Loucy (cell line): ENCODE measurements at regions not wholly inside any gene's neighbourhood (a gene's known extent, or its start where the extent isn't known, plus 50 kb on each side); places are given as distances from the start of the nearest gene placed in this dataset.

ENCODE experiments used
- H2AFZ ChIP-seq: fragments of 200-600 bp; sonication (generic); 2 replicates; pipeline ENCODE4 v1.6.0; 2016; ENCODE audit warnings: antibody characterized with exemption, mild to moderate bottlenecking, low read length, moderate library complexity
- H3F3A ChIP-seq: fragments of 200-600 bp; 2 replicates; pipeline ENCODE4 v1.6.0; 2016; ENCODE audit warnings: antibody characterized with exemption, low read depth, mild to moderate bottlenecking
- H3K27me3 ChIP-seq: fragments of 200-600 bp; sonication (generic); 2 replicates; pipeline ENCODE4 v1.6.1; 2014; ENCODE audit warnings: low read length, mild to moderate bottlenecking; ENCODE audit not compliant: insufficient read depth, poor library complexity, severe bottlenecking
- H3K36me3 ChIP-seq: fragments of 200-600 bp; sonication (generic); 2 replicates; pipeline ENCODE4 v1.6.1; 2016; ENCODE audit warnings: low read length; ENCODE audit not compliant: insufficient read depth
- H3K4me1 ChIP-seq: fragments of 200-600 bp; sonication (generic); 2 replicates; pipeline ENCODE4 v1.5.1; 2014; ENCODE audit warnings: low read length, mild to moderate bottlenecking; ENCODE audit not compliant: insufficient read depth, poor library complexity, severe bottlenecking
- H3K4me2 ChIP-seq: fragments of 200-600 bp; sonication (generic); 2 replicates; pipeline ENCODE4 v1.6.0; 2014; ENCODE audit warnings: antibody characterized with exemption, low read length, low read depth, mild to moderate bottlenecking; ENCODE audit not compliant: poor library complexity, severe bottlenecking
- H3K4me3 ChIP-seq: fragments of 200-600 bp; sonication (generic); 2 replicates; pipeline ENCODE4 v1.5.1; 2014; ENCODE audit warnings: low read length, mild to moderate bottlenecking, mixed read lengths; ENCODE audit not compliant: poor library complexity, severe bottlenecking
- H3K79me2 ChIP-seq: fragments of 200-600 bp; sonication (generic); 2 replicates; pipeline ENCODE4 v1.6.1; 2014; ENCODE audit warnings: low read length; ENCODE audit not compliant: insufficient read depth
- H3K9ac ChIP-seq: fragments of 200-600 bp; sonication (generic); 2 replicates; pipeline ENCODE4 v1.6.0; 2014; ENCODE audit warnings: mild to moderate bottlenecking, low read depth, low read length, moderate library complexity; ENCODE audit not compliant: poor library complexity, severe bottlenecking
- H3K9me2 ChIP-seq: fragments of 200-600 bp; sonication (generic); replicated peaks from 2 replicates; pipeline ENCODE4 v1.6.1; 2016; ENCODE audit warnings: low read depth, low read length, mixed read lengths
- H3K9me3 ChIP-seq: fragments of 200-600 bp; sonication (generic); 2 replicates; pipeline ENCODE4 v1.6.1; 2014; ENCODE audit warnings: mild to moderate bottlenecking, antibody characterized with exemption, low read length, low read depth; ENCODE audit not compliant: insufficient read depth
- H4K20me1 ChIP-seq: fragments of 200-600 bp; sonication (generic); 2 replicates; pipeline ENCODE4 v1.6.0; 2014; ENCODE audit warnings: antibody characterized with exemption, low read length, mild to moderate bottlenecking; ENCODE audit not compliant: insufficient read depth, poor library complexity, severe bottlenecking
- CTCF ChIP-seq: fragments of 200-600 bp; sonication (generic); conservative IDR thresholded peaks from 2 replicates; pipeline ENCODE4 v1.5.1; 2014; ENCODE audit warnings: mild to moderate bottlenecking, antibody characterized with exemption, low read length
- EZH2phosphoT487 ChIP-seq: fragments of 200-600 bp; IDR thresholded peaks from 2 replicates; pipeline ENCODE4 v1.6.1; 2018; ENCODE audit warnings: antibody characterized with exemption, mild to moderate bottlenecking, moderate library complexity, borderline replicate concordance

- no peak overlapping the region for H3K4me3 ChIP-seq
- no peak overlapping the region for H3K4me2 ChIP-seq
- no peaks in the 10 kb centered on the region for H3K36me3 ChIP-seq
- no peaks in the 10 kb centered on the region for H3F3A ChIP-seq
- H3K27me3 ChIP-seq = no peaks in the 10 kb centered on the region
- H3K4me1 ChIP-seq = no peaks in the 10 kb centered on the region
- H4K20me1 ChIP-seq = no peaks in the 10 kb centered on the region
- no peak overlapping the region for H2AFZ ChIP-seq
- no peaks in the 10 kb centered on the region for H3K9me3 ChIP-seq
- H3K79me2 ChIP-seq = no peaks in the 10 kb centered on the region
- H3K9me2 ChIP-seq = no peaks in the 10 kb centered on the region
- no peak overlapping the region for H3K9ac ChIP-seq
- TF ChIP-seq EZH2phosphoT487 (no peak), CTCF (no peak)
Observed at GRCh38 chr11:25667871-25668270, 664.1 kb upstream of the ANO3 start.

GRCh38 chr11:25691959-25692358 is 640.0 kb upstream of the ANO3 start:
- Histone ChIP-seq H3K4me2 (no peak overlapping the region), H3K36me3 (no peaks in the 10 kb centered on the region), H3K4me1 (no peaks in the 10 kb centered on the region), H3K27me3 (no peaks in the 10 kb centered on the region), H3F3A (no peaks in the 10 kb centered on the region), H2AFZ (no peak overlapping the region), H3K9ac (no peak overlapping the region), H3K9me3 (no peaks in the 10 kb centered on the region), H3K4me3 (no peak overlapping the region), H3K9me2 (no peaks in the 10 kb centered on the region), H3K79me2 (no peaks in the 10 kb centered on the region), H4K20me1 (no peaks in the 10 kb centered on the region)
- TF ChIP-seq EZH2phosphoT487 (no peak), CTCF (no peak)

GRCh38 chr11:25702417-25702816 is 629.5 kb upstream of the ANO3 start:
- Histone ChIP-seq H2AFZ (no peak overlapping the region), H3K9me3 (no peaks in the 10 kb centered on the region), H3K4me3 (no peak overlapping the region), H3F3A (no peaks in the 10 kb centered on the region), H3K36me3 (no peaks in the 10 kb centered on the region), H3K27me3 (no peaks in the 10 kb centered on the region), H3K4me1 (no peaks in the 10 kb centered on the region), H3K9ac (no peak overlapping the region), H4K20me1 (no peaks in the 10 kb centered on the region), H3K79me2 (no peaks in the 10 kb centered on the region), H3K9me2 (no peaks in the 10 kb centered on the region), H3K4me2 (no peak overlapping the region)
- TF ChIP-seq EZH2phosphoT487 (no peak), CTCF (no peak)
